GM12891 (cell line): ENCODE measurements at regions not wholly inside any gene's neighbourhood (a gene's known extent, or its start where the extent isn't known, plus 50 kb on each side); places are given as distances from the start of the nearest gene placed in this dataset.
A peak's percentile ranks its signal among the peaks of the same experiment; 100 is the strongest.
"Not testable (repeated sequence)": the region's sequence is repeated elsewhere in the genome, so short reads cannot be mapped to it uniquely, and the experiment has no call there.

Experiments used
- DNase-seq: peaks from one replicate; pipeline ENCODE4 v3.0.0; 2011; ENCODE audit warnings: low spot score; ENCODE audit not compliant: insufficient read length
- FAIRE-seq: peaks from 2 replicates; lab custom pipeline; 2011; peaks lifted over from hg19 to GRCh38; lab: Jason Lieb, UNC
- PAX5 ChIP-seq: IDR thresholded peaks from 2 replicates; pipeline ENCODE4 v1.6.1; 2011; ENCODE audit warnings: low read length, moderate library complexity, mild to moderate bottlenecking; ENCODE audit not compliant: insufficient read depth, severe bottlenecking
- POLR2A ChIP-seq: IDR thresholded peaks from 2 replicates; pipeline ENCODE4 v1.6.1; 2011; ENCODE audit warnings: low read depth, low read length, control low read depth
- POLR2AphosphoS5 ChIP-seq: IDR thresholded peaks from 2 replicates; pipeline ENCODE4 v1.6.1; 2011; ENCODE audit warnings: low read depth, low read length, control low read depth
- POU2F2 ChIP-seq: IDR thresholded peaks from 2 replicates; pipeline ENCODE4 v1.6.1; 2011; ENCODE audit warnings: low read depth, mild to moderate bottlenecking, control low read depth, low read length, moderate library complexity
- SPI1 ChIP-seq: IDR thresholded peaks from 2 replicates; pipeline ENCODE4 v1.6.1; 2011; ENCODE audit warnings: low read depth, low read length, control low read depth
- TAF1 ChIP-seq: IDR thresholded peaks from 2 replicates; pipeline ENCODE4 v1.6.1; 2011; ENCODE audit warnings: low read depth, low read length, control low read depth

- DNase-seq (no peak), FAIRE-seq (no peak)
- TF ChIP-seq POLR2A = no peak
- no peak for TF ChIP-seq SPI1
- no peak for TF ChIP-seq POU2F2
- TF ChIP-seq POLR2AphosphoS5 = no peak
These were observed 71.1 kb downstream of the ARL6IP4 start for GRCh38 chr12:123051556-123051955.

GRCh38 chr12:123050913-123051312 lies 70.4 kb downstream of the ARL6IP4 start:
- FAIRE-seq (no peak), DNase-seq (no peak)
- TF ChIP-seq SPI1 (no peak), POLR2A (no peak), PAX5 (no peak), POU2F2 (no peak), TAF1 (no peak), POLR2AphosphoS5 (no peak)

- FAIRE-seq = no peak
- TF ChIP-seq POLR2A (no peak), SPI1 (no peak), POLR2AphosphoS5 (no peak)
- no peak for DNase-seq
These were observed 69.9 kb downstream of the ARL6IP4 start for GRCh38 chr12:123050331-123050831.

- FAIRE-seq (no peak), DNase-seq (no peak)
- TF ChIP-seq SPI1 (no peak), TAF1 (no peak), POU2F2 (no peak), POLR2AphosphoS5 (no peak), POLR2A (no peak)
These were observed 69.1 kb downstream of the ARL6IP4 start for GRCh38 chr12:123049398-123050240.

- DNase-seq, FAIRE-seq: not testable (repeated sequence)
These were observed 67.4 kb downstream of the ARL6IP4 start for GRCh38 chr12:123047892-123048291.

GRCh38 chr12:123047289-123047688 lies 66.8 kb downstream of the ARL6IP4 start:
- no peak for DNase-seq
- no peak for TF ChIP-seq SPI1
- TF ChIP-seq TAF1 = no peak
- no peak for TF ChIP-seq POU2F2
- TF ChIP-seq PAX5 = no peak
- no peak for TF ChIP-seq POLR2A
- TF ChIP-seq POLR2AphosphoS5 = no peak
- no peak for FAIRE-seq

GRCh38 chr12:123046431-123046830 lies 66.0 kb downstream of the ARL6IP4 start:
- FAIRE-seq = no peak
- no peak for DNase-seq
- TF ChIP-seq POLR2A (no peak), TAF1 (no peak), PAX5 (no peak), POU2F2 (no peak), POLR2AphosphoS5 (no peak), SPI1 (no peak)

GRCh38 chr12:123045678-123046077 lies 65.2 kb downstream of the ARL6IP4 start:
- DNase-seq (no peak), FAIRE-seq (no peak)
- no peak for TF ChIP-seq POLR2A
- no peak for TF ChIP-seq POLR2AphosphoS5
- TF ChIP-seq PAX5 = no peak
- TF ChIP-seq SPI1 = no peak
- TF ChIP-seq POU2F2 = no peak
- no peak for TF ChIP-seq TAF1

GRCh38 chr12:123044351-123044750 lies 63.9 kb downstream of the ARL6IP4 start:
- DNase-seq = no peak
- TF ChIP-seq POU2F2 (no peak), POLR2AphosphoS5 (no peak), PAX5 (no peak), POLR2A (no peak), SPI1 (no peak), TAF1 (no peak)
- FAIRE-seq = no peak

GRCh38 chr12:123043536-123044001 lies 63.1 kb downstream of the ARL6IP4 start:
- DNase-seq (no peak), FAIRE-seq (peak; percentile 84)
- TF ChIP-seq POLR2A (no peak), POU2F2 (no peak), TAF1 (no peak), PAX5 (no peak), SPI1 (no peak), POLR2AphosphoS5 (no peak)

GRCh38 chr12:123042833-123043232 lies 62.4 kb downstream of the ARL6IP4 start:
- no peak for FAIRE-seq
- TF ChIP-seq TAF1 (no peak), POU2F2 (no peak), POLR2AphosphoS5 (no peak), SPI1 (no peak), POLR2A (no peak), PAX5 (no peak)

More at GRCh38 chr12:123042833-123043232, 62.4 kb downstream of the ARL6IP4 start:
- DNase-seq = no peak
